H1 (cell line): ENCODE measurements at regions not wholly inside any gene's neighbourhood (a gene's known extent, or its start where the extent isn't known, plus 50 kb on each side); places are given as distances from the start of the nearest gene placed in this dataset.
A peak's percentile ranks its signal among the peaks of the same experiment; 100 is the strongest.

ENCODE experiments used
- CTCF ChIA-PET: fragments of 300-600 bp; sonication (Branson Sonifier 250); formaldehyde crosslinking; loops from one replicate; lab custom pipeline; 2021; ENCODE audit not compliant: partially characterized antibody; lab: Charles Lee
- POLR2A ChIA-PET: fragments of 300-600 bp; sonication (Branson Sonifier 250); formaldehyde crosslinking; loops from one replicate; lab custom pipeline; 2021; ENCODE audit warnings: inconsistent platforms; ENCODE audit not compliant: partially characterized antibody; lab: Charles Lee
- DNase-seq, 2 experiments: peaks; one replicate each; pipeline versions ENCODE4 v3.0.0 to v3.0.0-alpha.2; 2010 to 2022; ENCODE audit warnings: low spot score in 2 of 2, low read depth in 1 of 2, mixed read lengths in 1 of 2
- FAIRE-seq: peaks from 2 replicates; lab custom pipeline; 2011; peaks lifted over from hg19 to GRCh38; lab: Jason Lieb, UNC
- H2AFZ ChIP-seq: 2 replicates; pipeline ENCODE4 v1.8.1; 2012; ENCODE audit warnings: low read length, inconsistent platforms
- H2AK5ac ChIP-seq: 2 replicates; pipeline ENCODE4 v1.6.1; 2013; ENCODE audit warnings: low read depth, low read length
- H2BK120ac ChIP-seq: replicated peaks from 2 replicates; pipeline ENCODE3; 2013; ENCODE audit warnings: low read depth, low read length, inconsistent platforms
- H2BK12ac ChIP-seq: 2 replicates; pipeline ENCODE4 v1.6.1; 2013; ENCODE audit warnings: low read depth, low read length
- H2BK15ac ChIP-seq: 2 replicates; pipeline ENCODE4 v1.6.1; 2013; ENCODE audit warnings: low read length
- H2BK20ac ChIP-seq: 2 replicates; pipeline ENCODE4 v1.6.1; 2013; ENCODE audit warnings: low read length
- H2BK5ac ChIP-seq: 2 replicates; pipeline ENCODE4 v1.6.1; 2013; ENCODE audit warnings: low read depth, low read length
- H3K14ac ChIP-seq: 2 replicates; pipeline ENCODE4 v1.6.1; 2013; ENCODE audit warnings: inconsistent platforms; ENCODE audit not compliant: insufficient read length
- H3K18ac ChIP-seq: 2 replicates; pipeline ENCODE4 v1.6.1; 2013; ENCODE audit warnings: low read length; ENCODE audit errors: extremely low read depth
- H3K23ac ChIP-seq: 2 replicates; pipeline ENCODE4 v1.6.1; 2013; ENCODE audit warnings: inconsistent platforms; ENCODE audit not compliant: insufficient read length
- H3K23me2 ChIP-seq: 2 replicates; pipeline ENCODE4 v1.6.1; 2013; ENCODE audit warnings: low read depth, low read length
- H3K27ac ChIP-seq: 2 replicates; pipeline ENCODE4 v1.6.1; 2011; ENCODE audit warnings: low read depth, low read length, inconsistent platforms
- H3K27me3 ChIP-seq, 4 experiments: replicated peaks in 1 of 4; 1 replicate in 1 of 4; 2 replicates in 3 of 4; pipeline versions ENCODE4 v1.6.1 to v1.8.1; 2011 to 2013; ENCODE audit warnings: low read length in 3 of 4, mild to moderate bottlenecking in 3 of 4, inconsistent platforms in 2 of 4, mixed read lengths in 2 of 4, moderate library complexity in 1 of 4; ENCODE audit not compliant: control insufficient read depth in 3 of 4, insufficient read depth in 3 of 4; ENCODE audit errors: extremely low read depth in 1 of 4
- H3K36me3 ChIP-seq, 4 experiments: 2 replicates each; pipeline versions ENCODE4 v1.6.1 to v1.8.1; 2011 to 2013; ENCODE audit warnings: mild to moderate bottlenecking in 4 of 4, low read length in 3 of 4, moderate library complexity in 2 of 4, control low read depth in 1 of 4, inconsistent platforms in 1 of 4; ENCODE audit not compliant: insufficient read depth in 4 of 4, control insufficient read depth in 2 of 4
- H3K4ac ChIP-seq: replicated peaks from 2 replicates; pipeline ENCODE3; 2013; ENCODE audit warnings: low read length, low read depth, mixed read lengths, inconsistent platforms; ENCODE audit not compliant: insufficient read length
- H3K4me1 ChIP-seq, 4 experiments: replicated peaks in 1 of 4; 1 replicate in 1 of 4; 2 replicates in 3 of 4; pipeline versions ENCODE4 v1.6.1 to v1.8.1; 2011 to 2013; ENCODE audit warnings: low read length in 3 of 4, inconsistent platforms in 2 of 4, mixed read lengths in 1 of 4; ENCODE audit not compliant: insufficient read depth in 4 of 4, control insufficient read depth in 3 of 4
- H3K4me2 ChIP-seq, 2 experiments: 2 replicates each; pipeline versions ENCODE4 v1.6.1 to v1.8.1; 2011 to 2013; ENCODE audit warnings: low read depth in 2 of 2, low read length in 2 of 2, control low read depth in 1 of 2, inconsistent platforms in 1 of 2, mild to moderate bottlenecking in 1 of 2; ENCODE audit not compliant: insufficient read depth in 1 of 2
- H3K4me3 ChIP-seq, 4 experiments: fragments of 200-600, 300-600 bp in 1 of 4; sonication (generic), shearing (Covaris generic), sonication (Bioruptor Twin) in 1 of 4; 2 replicates each; pipeline versions ENCODE4 v1.5.1 to v1.8.1; 2011 to 2016; ENCODE audit warnings: low read length in 4 of 4, low read depth in 3 of 4, control low read depth in 2 of 4, inconsistent platforms in 2 of 4, mild to moderate bottlenecking in 2 of 4, mixed read lengths in 1 of 4, moderate library complexity in 1 of 4; ENCODE audit not compliant: insufficient read depth in 2 of 4; ENCODE audit errors: extremely low read depth in 1 of 4
- H3K56ac ChIP-seq: replicated peaks from 2 replicates; pipeline ENCODE3; 2013; ENCODE audit warnings: low read depth, mild to moderate bottlenecking, mixed read lengths, low read length, inconsistent platforms; ENCODE audit not compliant: insufficient read length
- H3K79me1 ChIP-seq: 2 replicates; pipeline ENCODE4 v1.6.1; 2013; ENCODE audit warnings: low read depth, low read length, control low read depth
- H3K79me2 ChIP-seq, 2 experiments: 2 replicates each; pipeline versions ENCODE4 v1.6.1 to v1.8.1; 2012 to 2013; ENCODE audit warnings: low read length in 2 of 2, mild to moderate bottlenecking in 2 of 2, inconsistent platforms in 1 of 2; ENCODE audit not compliant: insufficient read depth in 2 of 2, control insufficient read depth in 1 of 2
- H3K9ac ChIP-seq, 4 experiments: replicated peaks in 1 of 4; 1 replicate in 1 of 4; 2 replicates in 3 of 4; pipeline versions ENCODE4 v1.6.1 to v1.8.1; 2011 to 2013; ENCODE audit warnings: low read depth in 3 of 4, low read length in 3 of 4, control low read depth in 2 of 4, mild to moderate bottlenecking in 2 of 4, moderate library complexity in 2 of 4, inconsistent platforms in 1 of 4; ENCODE audit errors: extremely low read depth in 1 of 4
- H3K9me3 ChIP-seq, 2 experiments: 2 replicates each; pipeline versions ENCODE4 v1.6.1 to v1.8.1; 2012 to 2013; ENCODE audit warnings: mild to moderate bottlenecking in 2 of 2, moderate library complexity in 2 of 2, control low read depth in 1 of 2, inconsistent platforms in 1 of 2, low read depth in 1 of 2, low read length in 1 of 2, mixed read lengths in 1 of 2; ENCODE audit not compliant: insufficient read depth in 2 of 2
- H4K20me1 ChIP-seq, 2 experiments: replicated peaks in 1 of 2; 2 replicates each; pipeline versions ENCODE3 to v1.8.1; 2011 to 2013; ENCODE audit warnings: inconsistent platforms in 2 of 2, low read length in 2 of 2, mild to moderate bottlenecking in 1 of 2; ENCODE audit not compliant: insufficient read depth in 2 of 2, control insufficient read depth in 1 of 2
- H4K5ac ChIP-seq: 2 replicates; pipeline ENCODE4 v1.6.1; 2013; ENCODE audit warnings: low read length, low read depth, mixed read lengths, inconsistent platforms; ENCODE audit not compliant: insufficient read length
- H4K8ac ChIP-seq: 2 replicates; pipeline ENCODE4 v1.8.0; 2013; ENCODE audit warnings: mild to moderate bottlenecking, moderate library complexity, low read length, inconsistent platforms; ENCODE audit not compliant: insufficient read depth; ENCODE audit errors: extremely low read depth
- H4K91ac ChIP-seq: replicated peaks from 2 replicates; pipeline ENCODE3; 2013; ENCODE audit warnings: low read length, mixed read lengths, inconsistent platforms; ENCODE audit not compliant: insufficient read length
- CBX8 ChIP-seq: fragments of 300-800, 300-1000 bp; sonication (generic); IDR thresholded peaks from 2 replicates; pipeline ENCODE4 v1.7.1; 2016; ENCODE audit warnings: low read depth, low read length, borderline replicate concordance
- PHF8 ChIP-seq: fragments of 200-600 bp; sonication (generic); conservative IDR thresholded peaks from 2 replicates; pipeline ENCODE4 v1.7.1; 2012; ENCODE audit warnings: low read depth, mild to moderate bottlenecking, inconsistent platforms, low read length, moderate library complexity
- SP1 ChIP-seq: IDR thresholded peaks from 2 replicates; pipeline ENCODE4 v1.6.1; 2011; ENCODE audit warnings: low read depth, low read length
- WGBS, 2 experiments: shearing (Covaris generic) in 1 of 2; methylation state at CpG; one replicate each; pipeline versions ENCODE4 v1.1.6 to v1.1.7; 2013 to 2015; ENCODE audit warnings: low lambda C conversion rate in 2 of 2, mixed read lengths in 2 of 2, inconsistent platforms in 1 of 2, low coverage in 1 of 2, missing lambda C conversion rate in 1 of 2; ENCODE audit not compliant: insufficient replicate concordance in 2 of 2, insufficient coverage in 1 of 2, insufficient read length in 1 of 2; ENCODE audit errors: extremely low coverage in 1 of 2, missing lambda C conversion rate in 1 of 2; 5-methylcytosine and 5-hydroxymethylcytosine counted together

- Histone ChIP-seq H3K4me3 (no peak overlapping the region), H2AFZ (no peak overlapping the region), H3K9me3 (no peaks in the 10 kb centered on the region), H3K23ac (no peak overlapping the region), H2BK12ac (no peak overlapping the region), H3K27me3 (no peaks in the 10 kb centered on the region), H3K18ac (no peak overlapping the region), H2AK5ac (no peak overlapping the region), H3K79me1 (no peaks in the 10 kb centered on the region), H2BK15ac (no peak overlapping the region), H3K56ac (no peak overlapping the region), H3K23me2 (no peaks in the 10 kb centered on the region), H3K27ac (no peak overlapping the region), H3K4me1 (peaks cover 0 to 3% (median 0%) of the 10 kb centered on the region in 4 experiments; a peak in 1 of 7 replicates), H3K79me2 (no peaks in the 10 kb centered on the region), H4K20me1 (no peaks in the 10 kb centered on the region), H3K14ac (no peak overlapping the region), H3K36me3 (no peaks in the 10 kb centered on the region), H4K91ac (no peak overlapping the region), H4K5ac (no peak overlapping the region), H4K8ac (no peak overlapping the region), H2BK5ac (no peak overlapping the region), H3K4ac (no peak overlapping the region), H2BK120ac (no peak overlapping the region), H3K9ac (no peak overlapping the region), H3K4me2 (peak overlapping the region; percentile 6 to 23; a peak in 1 of 4 replicates), H2BK20ac (no peak overlapping the region)
- ChIA-PET CTCF (no interaction called here), POLR2A (no interaction called here)
- WGBS, 2 experiments, result 62% methylated on average over 1 of the region's 1 CpG; no CpG with 5 or more reads in 1 of the 2 experiments
- DNase-seq, result no peak
- FAIRE-seq, result no peak
- no peak for TF ChIP-seq PHF8
- TF ChIP-seq CBX8, result no peak
- TF ChIP-seq SP1, result no peak
Observed at GRCh38 chr10:8346861-8347260, 292.4 kb downstream of the GATA3 start.
